ENCODE measurements at regions not wholly inside any gene's neighbourhood (a gene's known extent, or its start where the extent isn't known, plus 50 kb on each side); places are given as distances from the start of the nearest gene placed in this dataset.

GRCh38 chr3:118688396-118688884 lies 346.2 kb downstream of the IGSF11 start:
- Histone ChIP-seq H4K8ac (ENCODE audit: low read depth, low read length) (no peak overlapping the region), H3K79me2 (ENCODE audit: control insufficient read depth, insufficient read depth, low read length, poor library complexity) (no peaks in the 10 kb centered on the region), H4K12ac (ENCODE audit: low read depth, low read length) (no peak overlapping the region), H3K4me3 (ENCODE audit: low read depth, low read length) (no peak overlapping the region), H3K9ac (ENCODE audit: low read length) (no peak overlapping the region), H2AFZ (ENCODE audit: insufficient read depth, low read length, poor library complexity) (no peak overlapping the region), H3K27ac (ENCODE audit: low read depth, low read length) (no peak overlapping the region), H3K79me1 (ENCODE audit: low read length) (no peaks in the 10 kb centered on the region), H4K91ac (ENCODE audit: low read depth, low read length) (no peak overlapping the region), H2BK5ac (ENCODE audit: low read depth, low read length, poor library complexity) (no peak overlapping the region), H3K4me2 (ENCODE audit: low read length) (no peak overlapping the region), H2BK12ac (ENCODE audit: low read length) (no peak overlapping the region), H3K27me3 (ENCODE audit: insufficient read depth, low read length) (no peaks in the 10 kb centered on the region), H3K9me3 (ENCODE audit: insufficient read depth, low read depth, low read length) (no peaks in the 10 kb centered on the region), H3K4me1 (ENCODE audit: control insufficient read depth in 1 of 2, insufficient read depth in 2 of 2, low read length in 2 of 2) (no peaks in the 10 kb centered on the region), H3K14ac (ENCODE audit: low read length) (no peak overlapping the region), H3K4ac (ENCODE audit: low read depth, low read length) (no peak overlapping the region), H3K23ac (ENCODE audit: low read length) (no peak overlapping the region), H2BK120ac (ENCODE audit: insufficient read depth, low read length, poor library complexity) (no peak overlapping the region), H3K36me3 (ENCODE audit: control insufficient read depth in 1 of 2, insufficient read depth in 2 of 2, low read length in 2 of 2) (no peaks in the 10 kb centered on the region), H3K18ac (ENCODE audit: low read length) (no peak overlapping the region), H2AK5ac (ENCODE audit: low read length) (no peak overlapping the region)
- DNase-seq: no peak
- WGBS (ENCODE audit: extremely low coverage, insufficient coverage, insufficient read length): no CpG with 5 or more reads among the region's 2 CpGs

- H3K9ac ChIP-seq (ENCODE audit: low read length): no peak overlapping the region
- no peaks in the 10 kb centered on the region for H3K4me1 ChIP-seq (ENCODE audit: control insufficient read depth in 1 of 2, insufficient read depth in 2 of 2, low read length in 2 of 2)
- H3K23ac ChIP-seq (ENCODE audit: low read length): no peak overlapping the region
- no peak overlapping the region for H4K12ac ChIP-seq (ENCODE audit: low read depth, low read length)
- no peak overlapping the region for H3K27ac ChIP-seq (ENCODE audit: low read depth, low read length)
- H3K4me3 ChIP-seq (ENCODE audit: low read depth, low read length): no peak overlapping the region
- H3K18ac ChIP-seq (ENCODE audit: low read length): no peak overlapping the region
- DNase-seq: no peak
- H3K27me3 ChIP-seq (ENCODE audit: insufficient read depth, low read length): no peaks in the 10 kb centered on the region
- H2AK5ac ChIP-seq (ENCODE audit: low read length): no peak overlapping the region
- no CpG with 5 or more reads among the region's 1 CpG for WGBS (ENCODE audit: extremely low coverage, insufficient coverage, insufficient read length)
- no peak overlapping the region for H3K14ac ChIP-seq (ENCODE audit: low read length)
- H2BK5ac ChIP-seq (ENCODE audit: low read depth, low read length, poor library complexity): no peak overlapping the region
- H3K79me1 ChIP-seq (ENCODE audit: low read length): no peaks in the 10 kb centered on the region
- H3K79me2 ChIP-seq (ENCODE audit: control insufficient read depth, insufficient read depth, low read length, poor library complexity): no peaks in the 10 kb centered on the region
- H2AFZ ChIP-seq (ENCODE audit: insufficient read depth, low read length, poor library complexity): no peak overlapping the region
- no peak overlapping the region for H3K4me2 ChIP-seq (ENCODE audit: low read length)
- peaks cover 2% of the 10 kb centered on the region for H3K9me3 ChIP-seq (ENCODE audit: insufficient read depth, low read depth, low read length)
- H4K8ac ChIP-seq (ENCODE audit: low read depth, low read length): no peak overlapping the region
- H3K36me3 ChIP-seq (ENCODE audit: control insufficient read depth in 1 of 2, insufficient read depth in 2 of 2, low read length in 2 of 2): no peaks in the 10 kb centered on the region
- no peak overlapping the region for H2BK12ac ChIP-seq (ENCODE audit: low read length)
- no peak overlapping the region for H3K4ac ChIP-seq (ENCODE audit: low read depth, low read length)
- no peak overlapping the region for H4K91ac ChIP-seq (ENCODE audit: low read depth, low read length)
- no peak overlapping the region for H2BK120ac ChIP-seq (ENCODE audit: insufficient read depth, low read length, poor library complexity)
These were observed 342.2 kb downstream of the IGSF11 start for GRCh38 chr3:118692416-118692815.

GRCh38 chr3:118705487-118706219 lies 329.0 kb downstream of the IGSF11 start:
- Histone ChIP-seq H2BK12ac (ENCODE audit: low read length) (no peak overlapping the region), H3K9me3 (ENCODE audit: insufficient read depth, low read depth, low read length) (no peaks in the 10 kb centered on the region), H2BK5ac (ENCODE audit: low read depth, low read length, poor library complexity) (no peak overlapping the region), H2AK5ac (ENCODE audit: low read length) (no peak overlapping the region), H3K4me3 (ENCODE audit: low read depth, low read length) (no peak overlapping the region), H3K36me3 (ENCODE audit: control insufficient read depth in 1 of 2, insufficient read depth in 2 of 2, low read length in 2 of 2) (no peaks in the 10 kb centered on the region), H4K12ac (ENCODE audit: low read depth, low read length) (no peak overlapping the region), H3K4ac (ENCODE audit: low read depth, low read length) (no peak overlapping the region), H3K4me1 (ENCODE audit: control insufficient read depth in 1 of 2, insufficient read depth in 2 of 2, low read length in 2 of 2) (no peaks in the 10 kb centered on the region), H3K79me2 (ENCODE audit: control insufficient read depth, insufficient read depth, low read length, poor library complexity) (no peaks in the 10 kb centered on the region), H3K27me3 (ENCODE audit: insufficient read depth, low read length) (no peaks in the 10 kb centered on the region), H2AFZ (ENCODE audit: insufficient read depth, low read length, poor library complexity) (no peak overlapping the region), H3K23ac (ENCODE audit: low read length) (no peak overlapping the region), H2BK120ac (ENCODE audit: insufficient read depth, low read length, poor library complexity) (no peak overlapping the region), H4K91ac (ENCODE audit: low read depth, low read length) (no peak overlapping the region), H3K79me1 (ENCODE audit: low read length) (no peaks in the 10 kb centered on the region), H4K8ac (ENCODE audit: low read depth, low read length) (no peak overlapping the region), H3K27ac (ENCODE audit: low read depth, low read length) (no peak overlapping the region), H3K9ac (ENCODE audit: low read length) (no peak overlapping the region), H3K4me2 (ENCODE audit: low read length) (no peak overlapping the region), H3K14ac (ENCODE audit: low read length) (no peak overlapping the region), H3K18ac (ENCODE audit: low read length) (no peak overlapping the region)
- DNase-seq: no peak
- no CpG with 5 or more reads among the region's 12 CpGs for WGBS (ENCODE audit: extremely low coverage, insufficient coverage, insufficient read length)

DNA sequence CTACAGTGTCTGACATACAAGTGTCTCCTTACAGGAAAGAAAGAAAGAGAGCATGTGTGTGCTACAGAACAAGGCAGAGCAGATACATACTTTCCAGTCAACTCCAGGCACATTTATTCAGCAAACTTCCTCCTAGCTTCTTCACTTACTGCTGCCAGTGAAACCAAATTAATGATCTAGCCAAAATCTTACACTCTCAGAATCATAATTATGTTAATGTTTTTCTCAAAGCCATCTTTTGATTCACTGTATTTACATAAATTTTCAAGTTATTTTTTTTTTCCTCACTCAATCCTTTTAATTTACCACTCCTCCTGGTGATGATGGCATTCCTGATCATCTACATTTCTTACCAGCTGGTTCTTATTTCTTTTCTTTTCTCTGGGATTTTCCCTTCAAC lies 326.7 kb downstream of the IGSF11 start:
- Histone ChIP-seq H2BK5ac (ENCODE audit: low read depth, low read length, poor library complexity) (no peak overlapping the region), H3K4me3 (ENCODE audit: low read depth, low read length) (no peak overlapping the region), H2BK12ac (ENCODE audit: low read length) (no peak overlapping the region), H2AFZ (ENCODE audit: insufficient read depth, low read length, poor library complexity) (no peak overlapping the region), H4K8ac (ENCODE audit: low read depth, low read length) (no peak overlapping the region), H3K79me1 (ENCODE audit: low read length) (no peaks in the 10 kb centered on the region), H2BK120ac (ENCODE audit: insufficient read depth, low read length, poor library complexity) (no peak overlapping the region), H3K36me3 (ENCODE audit: control insufficient read depth in 1 of 2, insufficient read depth in 2 of 2, low read length in 2 of 2) (no peaks in the 10 kb centered on the region), H4K91ac (ENCODE audit: low read depth, low read length) (no peak overlapping the region), H3K4me1 (ENCODE audit: control insufficient read depth in 1 of 2, insufficient read depth in 2 of 2, low read length in 2 of 2) (no peaks in the 10 kb centered on the region), H3K9me3 (ENCODE audit: insufficient read depth, low read depth, low read length) (no peaks in the 10 kb centered on the region), H3K18ac (ENCODE audit: low read length) (no peak overlapping the region), H3K4me2 (ENCODE audit: low read length) (no peak overlapping the region), H3K27ac (ENCODE audit: low read depth, low read length) (no peak overlapping the region), H3K79me2 (ENCODE audit: control insufficient read depth, insufficient read depth, low read length, poor library complexity) (no peaks in the 10 kb centered on the region), H3K14ac (ENCODE audit: low read length) (no peak overlapping the region), H2AK5ac (ENCODE audit: low read length) (no peak overlapping the region), H3K23ac (ENCODE audit: low read length) (no peak overlapping the region), H4K12ac (ENCODE audit: low read depth, low read length) (no peak overlapping the region), H3K9ac (ENCODE audit: low read length) (no peak overlapping the region), H3K4ac (ENCODE audit: low read depth, low read length) (no peak overlapping the region), H3K27me3 (ENCODE audit: insufficient read depth, low read length) (no peaks in the 10 kb centered on the region)
- DNase-seq: no peak

Measured in trophoblast cell (in vitro differentiated cells and primary cell).